G401 (cell line): ENCODE measurements at regions not wholly inside any gene's neighbourhood (a gene's known extent, or its start where the extent isn't known, plus 50 kb on each side); places are given as distances from the start of the nearest gene placed in this dataset.

Experiments
- DNase-seq: peaks from one replicate; pipeline ENCODE4 v3.0.0-alpha.2; 2015; ENCODE audit warnings: low spot score
- in situ Hi-C: cut with HindIII; loops from 2 replicates; pipeline ENCODE4 v1.10.0; 2016; ENCODE audit warnings: low sequenced_read_pairs, mixed read lengths

DNA sequence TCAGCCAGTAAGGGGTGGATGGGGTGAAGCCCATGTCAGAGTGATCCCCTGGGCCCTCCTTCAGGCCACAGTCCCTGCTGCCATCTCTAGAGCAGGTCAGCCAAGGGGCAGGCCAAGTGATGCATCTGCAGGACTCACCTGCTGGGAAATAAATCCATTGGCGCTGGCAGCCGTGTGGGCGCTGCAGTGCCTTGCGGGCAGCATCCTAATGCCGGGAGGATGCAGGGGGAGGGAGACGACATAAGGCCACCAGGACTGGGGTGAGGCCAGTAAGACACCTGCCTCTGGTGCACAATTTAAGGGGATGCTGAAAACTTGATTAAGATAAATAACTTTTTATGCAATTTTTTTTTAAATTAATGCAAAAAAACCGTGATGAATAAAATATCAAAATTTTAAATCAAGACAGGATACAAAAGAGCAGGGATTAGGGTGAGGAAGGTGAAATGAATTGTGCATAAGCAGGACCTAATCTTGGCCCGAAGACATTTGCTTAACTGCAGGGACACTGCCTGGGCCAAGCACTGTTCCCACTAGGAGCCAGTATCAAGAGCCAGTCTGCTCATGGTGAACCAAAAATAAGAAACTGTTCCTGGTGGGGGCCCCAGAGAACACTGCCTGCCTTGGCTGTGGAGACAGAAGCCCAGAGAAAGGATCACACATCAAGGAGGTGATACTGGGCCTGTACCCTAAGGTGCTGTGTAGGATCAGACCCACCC lies 67.5 kb upstream of the CPLX2 start:
- in situ Hi-C loops = no loop called here
- peak; percentile 90 for DNase-seq

DNA sequence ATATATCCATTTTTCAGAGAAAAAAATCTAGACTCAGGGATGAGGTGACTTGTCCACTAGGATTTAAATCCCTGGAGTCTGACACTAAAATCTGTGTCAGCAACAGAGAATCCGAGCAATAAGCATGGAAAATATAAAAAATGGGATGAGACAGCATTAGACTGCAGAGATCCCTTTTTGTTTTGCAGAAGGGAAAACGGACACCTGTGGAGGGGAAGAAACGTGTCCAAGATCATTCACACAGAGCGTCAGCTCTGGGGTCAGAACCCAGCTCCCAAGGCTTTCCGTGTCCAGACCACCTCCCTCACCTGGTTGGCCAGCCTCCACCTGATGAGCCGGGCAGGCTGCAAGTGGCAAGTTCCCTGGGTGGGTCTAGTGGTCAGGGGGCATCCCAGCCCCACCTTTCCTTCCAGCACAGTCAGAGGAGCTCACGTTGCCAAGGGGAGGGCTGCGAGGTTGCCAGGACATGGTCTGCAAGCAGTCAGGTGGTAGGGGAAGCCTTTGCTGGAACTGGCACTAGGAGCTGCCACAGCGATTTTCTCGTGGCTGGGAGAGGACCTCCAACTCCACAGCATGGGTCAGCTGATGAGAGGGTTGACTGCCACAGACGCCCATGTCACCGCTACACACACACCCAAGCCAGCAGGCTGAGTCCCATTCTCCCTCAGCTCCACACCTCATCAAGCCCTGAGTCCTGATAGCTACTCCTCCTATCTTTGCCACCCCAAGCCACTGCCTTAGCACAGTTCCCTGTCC lies 65.9 kb upstream of the CPLX2 start:
- peak; percentile 86 for DNase-seq
- in situ Hi-C loops = no loop called here

DNA sequence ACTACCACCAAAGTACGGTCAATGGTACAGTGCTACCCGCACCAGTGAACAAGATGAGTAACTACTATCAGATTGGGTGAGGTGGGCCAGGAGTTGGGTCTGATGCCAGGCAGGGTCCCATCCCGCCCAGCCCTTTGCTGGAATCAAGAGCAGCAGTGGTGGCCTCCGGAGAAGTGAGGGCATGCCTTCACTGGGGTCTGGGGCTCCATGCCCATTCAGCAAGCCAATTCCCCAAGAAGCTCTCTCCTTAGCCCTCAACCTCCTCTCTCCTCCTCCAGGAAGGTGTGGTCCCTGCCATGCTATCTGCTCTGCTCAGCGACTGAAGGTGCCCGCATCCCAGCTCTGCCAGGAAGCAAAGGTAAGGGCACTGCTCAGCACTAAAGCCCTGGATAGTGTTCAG lies 62.7 kb upstream of the CPLX2 start:
- in situ Hi-C loops = no loop called here
- no peak for DNase-seq

DNA sequence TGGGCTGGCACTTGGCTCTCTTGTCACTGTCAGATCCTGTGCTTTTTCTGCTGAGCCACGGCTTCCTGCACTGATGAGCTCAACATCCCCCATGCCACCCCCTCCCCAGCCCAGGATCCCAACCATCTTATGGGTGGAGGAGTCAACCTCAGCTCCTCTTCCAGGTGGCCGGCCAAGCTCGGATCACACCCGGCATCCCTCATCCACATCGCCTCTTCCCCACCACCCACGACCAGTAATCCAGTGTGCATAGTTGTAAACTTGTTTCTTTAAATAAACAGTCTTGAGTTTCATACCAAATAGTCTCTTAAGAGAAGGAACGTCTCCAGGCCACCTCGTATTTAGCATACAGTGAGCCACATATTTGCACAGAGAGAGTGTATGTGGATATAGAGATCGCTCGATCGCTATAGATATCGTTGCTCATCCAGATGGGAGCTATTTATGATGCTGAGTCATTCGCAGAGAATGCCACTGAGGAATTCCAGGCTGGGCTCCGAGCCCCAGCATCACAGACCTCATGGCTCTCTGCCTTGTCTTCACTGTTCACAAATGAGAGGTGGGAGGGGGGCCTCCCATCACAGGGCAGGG lies 61.8 kb upstream of the CPLX2 start:
- in situ Hi-C loops = no loop called here

DNA sequence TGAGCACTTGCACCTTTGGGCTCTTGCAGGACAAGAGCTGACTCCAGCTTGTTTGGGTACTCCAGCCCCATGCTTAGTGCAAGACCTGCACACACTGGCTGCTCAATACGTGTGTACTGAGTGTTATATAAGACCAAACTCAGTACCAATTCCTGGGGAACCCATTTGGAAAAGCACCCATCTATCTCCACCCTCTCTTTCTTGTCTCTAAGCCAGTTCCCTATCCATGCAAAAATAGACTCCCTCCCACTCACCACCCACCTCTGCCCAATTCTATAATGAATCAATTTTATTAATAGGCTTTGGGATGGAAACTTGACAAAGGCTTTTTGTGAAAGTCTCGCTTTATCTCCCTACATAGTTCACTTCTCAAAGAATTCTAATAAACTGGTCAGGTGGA lies 60.9 kb upstream of the CPLX2 start:
- peak; percentile 51 for DNase-seq
- in situ Hi-C loops = no loop called here

More for the DNA sequence above, 61.8 kb upstream of the CPLX2 start:
- DNase-seq = peak; percentile 67

DNA sequence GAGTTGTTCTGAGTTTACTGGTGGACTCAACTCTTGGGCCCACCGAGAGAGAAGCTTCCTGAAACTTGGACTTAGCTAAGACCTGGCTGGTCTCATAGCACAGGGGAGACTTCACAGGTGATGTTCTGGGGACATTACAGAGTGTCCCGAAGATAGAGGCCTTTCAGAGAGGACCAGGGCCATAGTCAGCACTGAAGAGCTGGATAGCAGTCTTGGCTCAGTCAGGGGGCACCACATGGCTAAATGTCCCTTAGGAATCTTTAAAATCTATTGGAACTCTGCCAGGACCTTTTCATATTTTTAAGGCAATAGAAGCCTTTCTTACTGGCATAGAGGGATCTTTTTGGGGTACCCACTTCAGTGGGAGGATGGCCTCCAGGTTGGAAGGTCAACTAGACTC lies 59.8 kb upstream of the CPLX2 start:
- no peak for DNase-seq
- in situ Hi-C loops = no loop called here

DNA sequence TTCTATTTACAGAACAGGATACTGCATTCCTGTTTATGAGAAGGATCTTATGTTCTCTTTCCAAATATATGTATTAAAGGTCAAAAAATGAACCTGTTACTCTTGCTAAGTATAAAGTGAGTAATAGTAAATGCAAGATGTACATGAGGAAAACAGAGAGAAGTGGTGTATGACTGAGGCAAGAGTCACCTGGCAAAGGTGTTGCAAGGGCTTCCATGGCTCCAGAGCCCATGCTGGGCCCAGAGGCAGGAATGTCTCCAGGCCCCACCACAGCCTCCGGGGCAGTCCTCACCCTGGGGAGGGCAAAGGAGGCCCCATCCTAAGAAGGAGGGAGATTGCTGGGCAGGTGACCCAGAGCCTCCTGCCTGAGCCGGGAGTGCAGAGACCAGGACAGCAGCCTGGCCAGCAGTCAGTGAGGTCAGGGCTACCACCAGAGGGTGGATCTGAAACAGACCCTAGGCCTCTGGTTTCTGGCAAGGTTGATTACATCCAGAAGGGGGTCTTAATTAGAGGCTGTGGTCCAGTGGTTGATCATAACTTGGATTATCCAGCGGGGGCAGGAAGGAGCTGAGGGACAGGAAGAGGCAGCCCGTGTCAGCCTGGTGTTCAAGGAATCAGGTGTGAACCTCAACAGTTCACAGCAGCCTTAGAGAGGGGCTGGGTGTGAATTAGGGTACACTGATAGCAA lies 57.3 kb upstream of the CPLX2 start:
- DNase-seq = no peak
- in situ Hi-C loops = no loop called here

DNA sequence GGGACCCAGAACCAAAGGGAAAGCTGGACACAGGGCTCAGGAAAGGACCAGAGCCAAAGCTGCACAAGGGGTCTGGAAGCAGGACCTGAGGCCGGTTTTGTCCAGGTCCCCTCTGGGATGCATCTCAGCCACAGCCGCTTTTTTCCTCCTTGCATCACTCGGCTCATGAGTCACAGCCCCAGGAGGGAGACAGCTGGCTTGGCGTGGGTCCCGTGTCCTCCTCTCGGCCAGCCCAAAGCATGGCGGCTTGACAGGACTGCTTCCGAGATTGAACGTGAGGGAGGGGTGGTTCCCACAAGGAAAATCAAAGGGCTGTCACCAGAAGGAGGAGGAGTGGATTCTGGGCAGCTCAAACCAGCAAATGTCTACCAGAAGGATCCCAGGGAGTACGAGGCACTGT lies 56.7 kb upstream of the CPLX2 start:
- peak; percentile 72 for DNase-seq
- in situ Hi-C loops = no loop called here

DNA sequence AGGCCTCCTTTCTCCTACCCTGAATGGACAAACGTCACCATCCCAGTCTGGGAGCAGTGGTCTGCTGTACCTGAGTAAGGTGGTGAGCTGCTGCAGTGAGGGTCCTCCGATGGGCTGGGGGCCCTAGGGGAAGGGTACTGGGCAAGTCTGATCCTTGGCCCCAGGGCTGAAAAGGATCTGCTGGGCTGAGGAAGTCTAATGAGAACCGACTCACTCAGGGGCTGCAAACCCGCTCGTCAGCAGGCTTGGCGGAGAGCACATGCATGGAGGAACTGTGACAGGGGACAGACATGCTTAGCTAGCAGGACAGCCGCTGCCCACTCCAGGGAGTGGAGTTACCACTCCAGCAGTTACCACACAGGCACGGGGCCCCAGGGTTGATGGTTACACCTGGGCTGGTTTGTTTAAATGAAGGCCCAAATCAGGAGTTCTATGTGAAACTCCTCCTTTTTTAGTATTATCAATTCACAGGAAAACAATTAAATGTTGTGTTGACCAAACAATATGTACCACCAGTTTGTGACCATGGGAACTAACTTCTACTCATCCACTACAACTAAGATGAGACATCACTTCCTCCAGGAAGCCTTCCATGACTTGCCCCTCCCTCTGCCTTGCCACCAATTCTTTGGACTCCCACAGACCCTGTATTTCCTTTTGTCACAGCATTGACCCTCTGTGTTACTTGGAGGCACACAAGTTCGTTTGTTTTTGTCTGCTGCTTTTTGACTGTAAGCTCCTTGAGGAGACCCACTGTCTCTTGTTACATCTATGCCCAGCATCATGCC lies 56.1 kb upstream of the CPLX2 start:
- in situ Hi-C loops = no loop called here

DNA sequence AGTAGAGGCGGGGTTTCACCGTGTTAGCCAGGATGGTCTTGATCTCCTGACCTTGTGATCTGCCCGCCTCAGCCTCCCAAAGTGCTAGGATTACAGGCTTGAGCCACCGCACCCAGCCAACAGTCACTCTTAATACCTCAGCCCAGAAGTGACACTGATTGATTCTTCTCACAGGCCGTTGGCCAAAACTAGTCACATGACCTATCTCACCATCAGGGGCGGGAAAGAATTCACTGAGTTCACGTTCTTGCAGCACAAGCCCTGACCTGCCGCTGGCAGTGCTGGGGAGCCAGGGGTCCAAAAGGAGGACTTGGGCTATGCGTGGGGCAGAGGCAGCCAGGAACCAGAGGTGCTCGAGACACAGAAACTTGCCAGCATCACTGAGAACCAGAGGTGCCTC lies 55.0 kb upstream of the CPLX2 start:
- in situ Hi-C loops = no loop called here
- no peak for DNase-seq

More for the DNA sequence above, 56.1 kb upstream of the CPLX2 start:
- DNase-seq = no peak

DNA sequence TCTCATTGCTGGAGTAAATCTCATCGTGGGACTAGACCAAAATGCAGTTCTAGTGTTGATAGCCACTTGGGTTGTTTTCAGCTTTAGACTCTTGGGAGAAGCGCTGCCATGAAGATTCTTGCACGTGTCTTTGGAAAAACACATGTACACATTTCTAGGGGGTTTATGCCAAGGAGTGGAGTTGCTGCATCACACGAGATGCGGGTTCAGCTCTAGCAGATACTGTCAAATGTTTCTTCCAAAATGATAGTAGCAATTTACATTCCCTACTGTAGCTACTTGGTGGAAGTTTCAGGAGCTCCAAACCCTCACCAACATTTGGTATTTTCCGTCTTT lies 52.3 kb upstream of the CPLX2 start:
- DNase-seq = no peak
- in situ Hi-C loops = no loop called here

DNA sequence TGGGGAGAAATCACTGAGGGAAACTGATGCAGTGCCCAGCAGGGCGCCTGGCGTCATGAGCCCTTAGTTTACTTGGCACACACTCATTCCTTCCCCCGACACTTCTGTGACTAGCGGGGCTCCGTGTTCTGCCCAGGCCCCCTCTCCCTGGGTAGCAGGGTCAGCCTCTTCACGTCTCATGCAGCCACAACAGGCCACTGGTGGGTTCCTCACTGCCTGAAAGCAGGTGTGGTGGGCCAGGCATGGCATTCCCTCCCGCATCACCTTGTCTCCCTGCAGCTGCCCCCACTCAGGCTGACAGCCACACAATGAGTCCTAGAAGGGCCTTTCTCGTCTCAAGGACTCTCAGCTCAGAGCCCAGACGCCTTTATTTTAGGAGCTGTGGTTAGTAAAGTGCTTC lies 51.1 kb upstream of the CPLX2 start:
- in situ Hi-C loops = no loop called here
- DNase-seq = no peak
